GM12878 (cell line): ENCODE measurements at regions not wholly inside any gene's neighbourhood (a gene's known extent, or its start where the extent isn't known, plus 50 kb on each side); places are given as distances from the start of the nearest gene placed in this dataset.

Experiments used
- ATAC-seq: fragments of 200-7000 bp; cut with Tn5 transposase; 3 replicates; pipeline ENCODE4 v1.9.1; 2020; ENCODE audit warnings: mild to moderate bottlenecking, moderate library complexity
- BruUV-seq: library from RNA; stranded (reverse); fragments of 400-500 nt; replicated peaks from 2 replicates; lab custom pipeline; 2021; lab: Mats Ljungman, UMichigan
- CTCF ChIA-PET: fragments of 300-600 bp; sonication (Branson Sonifier 250); formaldehyde crosslinking; extraction: SDS; loops from one replicate; lab custom pipeline; 2021; ENCODE audit warnings: inconsistent platforms; lab: Yijun Ruan, JAX
- POLR2A ChIA-PET: fragments of 350-600 bp; formaldehyde crosslinking; extraction: SDS; loops from one replicate; lab custom pipeline; 2021; ENCODE audit warnings: inconsistent platforms; lab: Charles Lee
- RAD21 ChIA-PET: fragments of 300-600 bp; sonication (Branson Sonifier 250); formaldehyde crosslinking; loops from one replicate; lab custom pipeline; 2023; ENCODE audit warnings: antibody characterized with exemption; ENCODE audit not compliant: unreplicated experiment; lab: Charles Lee
- SMC1A ChIA-PET: fragments of 300-600 bp; sonication (Branson Sonifier 250); formaldehyde crosslinking; loops from one replicate; lab custom pipeline; 2023; ENCODE audit not compliant: unreplicated experiment, uncharacterized antibody; lab: Charles Lee
- DNase-seq: peaks from one replicate; pipeline ENCODE4 v3.0.0-alpha.2; 2011; ENCODE audit warnings: low read depth, low spot score
- FAIRE-seq: peaks from 3 replicates; lab custom pipeline; 2011; peaks lifted over from hg19 to GRCh38; lab: Jason Lieb, UNC
- H2AFZ ChIP-seq: 2 replicates; pipeline ENCODE4 v1.6.0; 2011; ENCODE audit warnings: low read depth, low read length, control low read depth; ENCODE audit not compliant: control insufficient read depth
- H3K27ac ChIP-seq: 2 replicates; pipeline ENCODE4 v1.5.1; 2011; ENCODE audit warnings: control low read depth; ENCODE audit not compliant: control insufficient read depth, insufficient read depth
- H3K27me3 ChIP-seq, 2 experiments: replicated peaks in 1 of 2; 2 replicates each; pipeline versions ENCODE4 v1.6.0 to v1.6.1; 2011; ENCODE audit warnings: low read length in 1 of 2; ENCODE audit not compliant: control insufficient read depth in 2 of 2, insufficient read depth in 2 of 2
- H3K36me3 ChIP-seq, 2 experiments: 2 replicates each; pipeline ENCODE4 v1.5.1; 2011; ENCODE audit warnings: low read length in 1 of 2; ENCODE audit not compliant: control insufficient read depth in 2 of 2, insufficient read depth in 2 of 2
- H3K4me1 ChIP-seq: 2 replicates; pipeline ENCODE4 v1.6.1; 2011; ENCODE audit warnings: mild to moderate bottlenecking, low read length, moderate library complexity, mixed read lengths; ENCODE audit not compliant: control insufficient read depth, insufficient read depth
- H3K4me2 ChIP-seq: 2 replicates; pipeline ENCODE4 v1.6.0; 2011; ENCODE audit warnings: control low read depth; ENCODE audit not compliant: control insufficient read depth, insufficient read depth
- H3K4me3 ChIP-seq: fragments of 200-600 bp; sonication (generic); 2 replicates; pipeline ENCODE4 v1.5.1; 2016
- H3K79me2 ChIP-seq: 2 replicates; pipeline ENCODE4 v1.6.0; 2011; ENCODE audit warnings: low read length; ENCODE audit not compliant: control insufficient read depth, insufficient read depth
- H3K9ac ChIP-seq: 2 replicates; pipeline ENCODE4 v1.8.0; 2011; ENCODE audit warnings: low read length, control low read depth, mixed read lengths; ENCODE audit not compliant: control insufficient read depth, insufficient read depth
- H3K9me3 ChIP-seq: replicated peaks from 3 replicates; pipeline ENCODE4 v1.5.1; 2011; ENCODE audit warnings: mild to moderate bottlenecking, low read length; ENCODE audit not compliant: control insufficient read depth, insufficient read depth
- H4K20me1 ChIP-seq: 2 replicates; pipeline ENCODE4 v1.6.0; 2011; ENCODE audit not compliant: control insufficient read depth, insufficient read depth
- CEBPZ ChIP-seq: fragments of 150-350 bp; IDR thresholded peaks from 2 replicates; pipeline ENCODE4 v1.6.1; 2016; ENCODE audit warnings: low read depth, low read length
- CUX1 ChIP-seq: IDR thresholded peaks from 2 replicates; pipeline ENCODE4 v1.6.1; 2012; ENCODE audit warnings: improper control_type of control experiment, low read depth, low read length; ENCODE audit not compliant: insufficient replicate concordance
- DPF2 ChIP-seq: fragments of 450-650 bp; IDR thresholded peaks from 2 replicates; pipeline ENCODE4 v1.6.1; 2017; ENCODE audit warnings: mild to moderate bottlenecking
- ETV6 ChIP-seq, 2 experiments: fragments of 450-650 bp in 1 of 2; IDR thresholded peaks in 1 of 2; conservative IDR thresholded peaks in 1 of 2; 2 replicates each; pipeline ENCODE4 v1.6.1; 2014; ENCODE audit warnings: antibody characterized with exemption in 1 of 2, borderline replicate concordance in 1 of 2, low read depth in 1 of 2, mild to moderate bottlenecking in 1 of 2, moderate library complexity in 1 of 2
- HDGF ChIP-seq: fragments of 450-650 bp; IDR thresholded peaks from 2 replicates; pipeline ENCODE4 v1.6.1; 2016; ENCODE audit warnings: antibody characterized with exemption
- NFYA ChIP-seq: IDR thresholded peaks from 2 replicates; pipeline ENCODE4 v1.6.1; 2011; ENCODE audit warnings: low read depth, mild to moderate bottlenecking, low read length, improper control_type of control experiment, borderline replicate concordance
- RAD21 ChIP-seq: IDR thresholded peaks from 2 replicates; pipeline ENCODE4 v1.6.1; 2011; ENCODE audit warnings: mild to moderate bottlenecking, low read depth, low read length, moderate library complexity; ENCODE audit not compliant: insufficient read depth
- SIN3A ChIP-seq: IDR thresholded peaks from 2 replicates; pipeline ENCODE4 v1.6.1; 2012; ENCODE audit warnings: low read depth, low read length, improper control_type of control experiment
- SMARCA5 ChIP-seq: fragments of 450-650 bp; IDR thresholded peaks from 2 replicates; pipeline ENCODE4 v1.6.1; 2017; ENCODE audit warnings: mild to moderate bottlenecking
- SP1 ChIP-seq: IDR thresholded peaks from one replicate; pipeline ENCODE4 v1.6.1; 2011; ENCODE audit warnings: low read depth, low read length
- USF1 ChIP-seq: IDR thresholded peaks from 2 replicates; pipeline ENCODE4 v1.6.1; 2011; ENCODE audit warnings: borderline replicate concordance, low read depth, mild to moderate bottlenecking, moderate library complexity, mixed read lengths, low read length; ENCODE audit not compliant: insufficient read depth; ENCODE audit errors: extremely low read length
- ZNF207 ChIP-seq: fragments of 450-650 bp; IDR thresholded peaks from 2 replicates; pipeline ENCODE4 v1.6.1; 2014; ENCODE audit warnings: antibody characterized with exemption, mild to moderate bottlenecking, borderline replicate concordance
- ZNF384 ChIP-seq: IDR thresholded peaks from 2 replicates; pipeline ENCODE4 v1.6.1; 2012; ENCODE audit warnings: low read depth, mild to moderate bottlenecking, low read length, improper control_type of control experiment, borderline replicate concordance
- WGBS: methylation state at CpG from one replicate; pipeline ENCODE4 v1.1.6; 2016; ENCODE audit warnings: low lambda C conversion rate; ENCODE audit not compliant: insufficient replicate concordance, insufficient coverage; ENCODE audit errors: missing lambda C conversion rate; 5-methylcytosine and 5-hydroxymethylcytosine counted together
- in situ Hi-C: fragments of 300-500 bp; cut with MboI; formaldehyde crosslinking; loops from 9 replicates; pipeline ENCODE4 v1.14.3; 2018; ENCODE audit warnings: mixed read lengths
- intact Hi-C: fragments of 100-400 bp; cut with micrococcal nuclease; formaldehyde crosslinking; loops from one replicate; pipeline ENCODE4 v1.14.2; 2022; ENCODE audit not compliant: unreplicated experiment

- TF ChIP-seq SMARCA5 (no peak), NFYA (no peak), SP1 (no peak), ZNF384 (no peak), CEBPZ (no peak), ETV6 (conservative IDR thresholded peaks at IDR 0.05 in 1 of 2, IDR thresholded peaks at IDR 0.05 in 1 of 2; ENCODE audit: borderline replicate concordance in 1 of 2, low read depth in 1 of 2) (no peak), SIN3A (no peak), DPF2 (no peak), CUX1 (no peak), HDGF (no peak), RAD21 (no peak), ZNF207 (no peak), USF1 (no peak)
- in situ Hi-C loops: no loop called here
Measured at GRCh38 chr10:86595496-86595895, 58.9 kb upstream of the OPN4 start.

More at GRCh38 chr10:86595496-86595895, 58.9 kb upstream of the OPN4 start:
- no peaks in the 10 kb centered on the region for H4K20me1 ChIP-seq
- no peak for ATAC-seq
- H3K27ac ChIP-seq: no peak overlapping the region
- ChIA-PET SMC1A (no interaction called here), POLR2A (no interaction called here), CTCF (interaction anchor here (3.8 kb wide), 1 partner anchor 9 kb away, joined by 16 read pairs; no protein-coding TSS in a partner anchor), RAD21 (no interaction called here)
- no peak overlapping the region for H2AFZ ChIP-seq
- intact Hi-C loops: no loop called here
- 85% methylated on average over 5 of the region's 5 CpGs for WGBS
- FAIRE-seq: no peak
- DNase-seq: no peak
- no peaks in the 10 kb centered on the region for H3K27me3 ChIP-seq
- BruUV-seq: no TSS peak
- H3K4me1 ChIP-seq: no peaks in the 10 kb centered on the region; the same call in 1 of the 2 replicates
- H3K9ac ChIP-seq: no peak overlapping the region
- no peak overlapping the region for H3K4me2 ChIP-seq
- no peaks in the 10 kb centered on the region for H3K9me3 ChIP-seq
- no peak overlapping the region for H3K4me3 ChIP-seq
- H3K79me2 ChIP-seq: no peaks in the 10 kb centered on the region
- no peaks in the 10 kb centered on the region for H3K36me3 ChIP-seq
